GM23338 (cell line): ENCODE measurements at regions not wholly inside any gene's neighbourhood (a gene's known extent, or its start where the extent isn't known, plus 50 kb on each side); places are given as distances from the start of the nearest gene placed in this dataset.

Experiments used
- CREB1 ChIP-seq: fragments of 250-450 bp; sonication (Bioruptor Pico); IDR thresholded peaks from 2 replicates; pipeline ENCODE4 v1.5.0; 2020; ENCODE audit warnings: low read depth, mild to moderate bottlenecking, moderate library complexity
- EZH2 ChIP-seq: fragments of 200-600 bp; sonication (generic); IDR thresholded peaks from one replicate; pipeline ENCODE4 v1.8.0; 2017; ENCODE audit warnings: antibody characterized with exemption, mild to moderate bottlenecking, low read depth; ENCODE audit not compliant: unreplicated experiment
- EZH2phosphoT487 ChIP-seq: fragments of 200-600 bp; sonication (generic); IDR thresholded peaks from one replicate; pipeline ENCODE4 v1.8.1; 2018; ENCODE audit warnings: antibody characterized with exemption; ENCODE audit not compliant: unreplicated experiment
- JUNB ChIP-seq: IDR thresholded peaks from one replicate; pipeline ENCODE4 v1.6.1; 2016; ENCODE audit warnings: antibody characterized with exemption; ENCODE audit not compliant: unreplicated experiment
- POLR2AphosphoS5 ChIP-seq: IDR thresholded peaks from 2 replicates; pipeline ENCODE4 v1.6.1; 2016; ENCODE audit warnings: antibody characterized with exemption, low read depth
- STAT1 ChIP-seq: IDR thresholded peaks from one replicate; pipeline ENCODE4 v1.6.1; 2016; ENCODE audit warnings: antibody characterized with exemption; ENCODE audit not compliant: unreplicated experiment
- ZNF114 ChIP-seq: fragments of 250-450 bp; sonication (Bioruptor Pico); IDR thresholded peaks from 2 replicates; pipeline ENCODE4 v1.5.0; 2020; ENCODE audit warnings: mild to moderate bottlenecking, moderate library complexity
- ZNF331 ChIP-seq: fragments of 250-450 bp; sonication (Bioruptor Pico); IDR thresholded peaks from 2 replicates; pipeline ENCODE4 v1.5.0; 2020; ENCODE audit warnings: low read depth, mild to moderate bottlenecking, moderate library complexity
- TF ChIP-seq, protein P1 (sequence below), 2 experiments: fragments of 200-600 bp in 1 of 2; sonication (generic) in 1 of 2; conservative IDR thresholded peaks; 2 replicates each; pipeline versions ENCODE4 v1.5.1 to v1.6.1; 2016 to 2017; ENCODE audit warnings: antibody characterized with exemption in 2 of 2, low read depth in 2 of 2, mild to moderate bottlenecking in 2 of 2, moderate library complexity in 1 of 2
- TF ChIP-seq, protein P2 (sequence below): IDR thresholded peaks from one replicate; pipeline ENCODE4 v1.6.1; 2018; ENCODE audit warnings: antibody characterized with exemption; ENCODE audit not compliant: unreplicated experiment
- TF ChIP-seq, protein P3 (sequence below): IDR thresholded peaks from 2 replicates; pipeline ENCODE4 v1.6.1; 2016; ENCODE audit warnings: antibody characterized with exemption
- TF ChIP-seq, protein P4 (sequence below): fragments of 250-450 bp; sonication (Bioruptor Pico); IDR thresholded peaks from 2 replicates; pipeline ENCODE4 v1.5.0; 2020; ENCODE audit warnings: mild to moderate bottlenecking, moderate library complexity

DNA sequence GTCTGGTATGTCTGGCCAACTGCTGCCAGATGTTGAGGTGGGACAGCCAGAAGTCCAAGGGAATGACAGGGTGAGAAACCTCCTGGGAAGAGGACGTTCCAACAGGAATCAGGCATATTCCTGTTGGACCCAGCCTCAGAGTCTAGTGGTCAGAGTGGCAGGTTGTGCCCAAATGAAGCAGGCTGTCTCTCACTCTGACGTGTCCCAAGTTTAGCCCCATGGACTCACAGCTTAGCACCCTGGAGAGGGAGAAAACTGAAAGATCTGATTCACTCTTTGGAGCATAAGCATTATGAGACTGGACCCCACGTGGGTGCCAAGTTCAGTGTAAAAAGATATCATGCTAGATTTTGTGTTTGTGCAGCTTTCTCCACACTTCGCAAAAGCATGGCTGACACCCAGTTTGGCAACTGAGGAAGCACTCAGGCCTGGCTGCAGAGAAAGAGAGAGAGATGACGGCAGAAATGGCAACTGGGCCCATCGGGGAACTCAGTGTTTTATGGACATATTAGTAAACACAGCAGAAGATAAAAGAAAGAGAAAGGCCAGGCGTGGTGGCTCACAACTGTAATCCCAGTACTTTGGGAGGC, 88.2 kb upstream of the LMCD1 start:
- TF ChIP-seq CREB1 (CRISPR knock-in tag) (no peak), EZH2 (no peak), POLR2AphosphoS5 (no peak), JUNB (no peak), EZH2phosphoT487 (no peak), ZNF331 (CRISPR knock-in tag) (no peak), STAT1 (no peak), ZNF114 (CRISPR knock-in tag) (no peak)
- TF ChIP-seq, protein P1, sequence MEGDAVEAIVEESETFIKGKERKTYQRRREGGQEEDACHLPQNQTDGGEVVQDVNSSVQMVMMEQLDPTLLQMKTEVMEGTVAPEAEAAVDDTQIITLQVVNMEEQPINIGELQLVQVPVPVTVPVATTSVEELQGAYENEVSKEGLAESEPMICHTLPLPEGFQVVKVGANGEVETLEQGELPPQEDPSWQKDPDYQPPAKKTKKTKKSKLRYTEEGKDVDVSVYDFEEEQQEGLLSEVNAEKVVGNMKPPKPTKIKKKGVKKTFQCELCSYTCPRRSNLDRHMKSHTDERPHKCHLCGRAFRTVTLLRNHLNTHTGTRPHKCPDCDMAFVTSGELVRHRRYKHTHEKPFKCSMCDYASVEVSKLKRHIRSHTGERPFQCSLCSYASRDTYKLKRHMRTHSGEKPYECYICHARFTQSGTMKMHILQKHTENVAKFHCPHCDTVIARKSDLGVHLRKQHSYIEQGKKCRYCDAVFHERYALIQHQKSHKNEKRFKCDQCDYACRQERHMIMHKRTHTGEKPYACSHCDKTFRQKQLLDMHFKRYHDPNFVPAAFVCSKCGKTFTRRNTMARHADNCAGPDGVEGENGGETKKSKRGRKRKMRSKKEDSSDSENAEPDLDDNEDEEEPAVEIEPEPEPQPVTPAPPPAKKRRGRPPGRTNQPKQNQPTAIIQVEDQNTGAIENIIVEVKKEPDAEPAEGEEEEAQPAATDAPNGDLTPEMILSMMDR (conservative IDR thresholded peaks at IDR 0.05; ENCODE audit: low read depth in 2 of 2), result no peak
- TF ChIP-seq, protein P2, sequence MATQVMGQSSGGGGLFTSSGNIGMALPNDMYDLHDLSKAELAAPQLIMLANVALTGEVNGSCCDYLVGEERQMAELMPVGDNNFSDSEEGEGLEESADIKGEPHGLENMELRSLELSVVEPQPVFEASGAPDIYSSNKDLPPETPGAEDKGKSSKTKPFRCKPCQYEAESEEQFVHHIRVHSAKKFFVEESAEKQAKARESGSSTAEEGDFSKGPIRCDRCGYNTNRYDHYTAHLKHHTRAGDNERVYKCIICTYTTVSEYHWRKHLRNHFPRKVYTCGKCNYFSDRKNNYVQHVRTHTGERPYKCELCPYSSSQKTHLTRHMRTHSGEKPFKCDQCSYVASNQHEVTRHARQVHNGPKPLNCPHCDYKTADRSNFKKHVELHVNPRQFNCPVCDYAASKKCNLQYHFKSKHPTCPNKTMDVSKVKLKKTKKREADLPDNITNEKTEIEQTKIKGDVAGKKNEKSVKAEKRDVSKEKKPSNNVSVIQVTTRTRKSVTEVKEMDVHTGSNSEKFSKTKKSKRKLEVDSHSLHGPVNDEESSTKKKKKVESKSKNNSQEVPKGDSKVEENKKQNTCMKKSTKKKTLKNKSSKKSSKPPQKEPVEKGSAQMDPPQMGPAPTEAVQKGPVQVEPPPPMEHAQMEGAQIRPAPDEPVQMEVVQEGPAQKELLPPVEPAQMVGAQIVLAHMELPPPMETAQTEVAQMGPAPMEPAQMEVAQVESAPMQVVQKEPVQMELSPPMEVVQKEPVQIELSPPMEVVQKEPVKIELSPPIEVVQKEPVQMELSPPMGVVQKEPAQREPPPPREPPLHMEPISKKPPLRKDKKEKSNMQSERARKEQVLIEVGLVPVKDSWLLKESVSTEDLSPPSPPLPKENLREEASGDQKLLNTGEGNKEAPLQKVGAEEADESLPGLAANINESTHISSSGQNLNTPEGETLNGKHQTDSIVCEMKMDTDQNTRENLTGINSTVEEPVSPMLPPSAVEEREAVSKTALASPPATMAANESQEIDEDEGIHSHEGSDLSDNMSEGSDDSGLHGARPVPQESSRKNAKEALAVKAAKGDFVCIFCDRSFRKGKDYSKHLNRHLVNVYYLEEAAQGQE, result no peak
- TF ChIP-seq, protein P3, sequence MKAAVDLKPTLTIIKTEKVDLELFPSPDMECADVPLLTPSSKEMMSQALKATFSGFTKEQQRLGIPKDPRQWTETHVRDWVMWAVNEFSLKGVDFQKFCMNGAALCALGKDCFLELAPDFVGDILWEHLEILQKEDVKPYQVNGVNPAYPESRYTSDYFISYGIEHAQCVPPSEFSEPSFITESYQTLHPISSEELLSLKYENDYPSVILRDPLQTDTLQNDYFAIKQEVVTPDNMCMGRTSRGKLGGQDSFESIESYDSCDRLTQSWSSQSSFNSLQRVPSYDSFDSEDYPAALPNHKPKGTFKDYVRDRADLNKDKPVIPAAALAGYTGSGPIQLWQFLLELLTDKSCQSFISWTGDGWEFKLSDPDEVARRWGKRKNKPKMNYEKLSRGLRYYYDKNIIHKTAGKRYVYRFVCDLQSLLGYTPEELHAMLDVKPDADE, result no peak
- TF ChIP-seq, protein P4, sequence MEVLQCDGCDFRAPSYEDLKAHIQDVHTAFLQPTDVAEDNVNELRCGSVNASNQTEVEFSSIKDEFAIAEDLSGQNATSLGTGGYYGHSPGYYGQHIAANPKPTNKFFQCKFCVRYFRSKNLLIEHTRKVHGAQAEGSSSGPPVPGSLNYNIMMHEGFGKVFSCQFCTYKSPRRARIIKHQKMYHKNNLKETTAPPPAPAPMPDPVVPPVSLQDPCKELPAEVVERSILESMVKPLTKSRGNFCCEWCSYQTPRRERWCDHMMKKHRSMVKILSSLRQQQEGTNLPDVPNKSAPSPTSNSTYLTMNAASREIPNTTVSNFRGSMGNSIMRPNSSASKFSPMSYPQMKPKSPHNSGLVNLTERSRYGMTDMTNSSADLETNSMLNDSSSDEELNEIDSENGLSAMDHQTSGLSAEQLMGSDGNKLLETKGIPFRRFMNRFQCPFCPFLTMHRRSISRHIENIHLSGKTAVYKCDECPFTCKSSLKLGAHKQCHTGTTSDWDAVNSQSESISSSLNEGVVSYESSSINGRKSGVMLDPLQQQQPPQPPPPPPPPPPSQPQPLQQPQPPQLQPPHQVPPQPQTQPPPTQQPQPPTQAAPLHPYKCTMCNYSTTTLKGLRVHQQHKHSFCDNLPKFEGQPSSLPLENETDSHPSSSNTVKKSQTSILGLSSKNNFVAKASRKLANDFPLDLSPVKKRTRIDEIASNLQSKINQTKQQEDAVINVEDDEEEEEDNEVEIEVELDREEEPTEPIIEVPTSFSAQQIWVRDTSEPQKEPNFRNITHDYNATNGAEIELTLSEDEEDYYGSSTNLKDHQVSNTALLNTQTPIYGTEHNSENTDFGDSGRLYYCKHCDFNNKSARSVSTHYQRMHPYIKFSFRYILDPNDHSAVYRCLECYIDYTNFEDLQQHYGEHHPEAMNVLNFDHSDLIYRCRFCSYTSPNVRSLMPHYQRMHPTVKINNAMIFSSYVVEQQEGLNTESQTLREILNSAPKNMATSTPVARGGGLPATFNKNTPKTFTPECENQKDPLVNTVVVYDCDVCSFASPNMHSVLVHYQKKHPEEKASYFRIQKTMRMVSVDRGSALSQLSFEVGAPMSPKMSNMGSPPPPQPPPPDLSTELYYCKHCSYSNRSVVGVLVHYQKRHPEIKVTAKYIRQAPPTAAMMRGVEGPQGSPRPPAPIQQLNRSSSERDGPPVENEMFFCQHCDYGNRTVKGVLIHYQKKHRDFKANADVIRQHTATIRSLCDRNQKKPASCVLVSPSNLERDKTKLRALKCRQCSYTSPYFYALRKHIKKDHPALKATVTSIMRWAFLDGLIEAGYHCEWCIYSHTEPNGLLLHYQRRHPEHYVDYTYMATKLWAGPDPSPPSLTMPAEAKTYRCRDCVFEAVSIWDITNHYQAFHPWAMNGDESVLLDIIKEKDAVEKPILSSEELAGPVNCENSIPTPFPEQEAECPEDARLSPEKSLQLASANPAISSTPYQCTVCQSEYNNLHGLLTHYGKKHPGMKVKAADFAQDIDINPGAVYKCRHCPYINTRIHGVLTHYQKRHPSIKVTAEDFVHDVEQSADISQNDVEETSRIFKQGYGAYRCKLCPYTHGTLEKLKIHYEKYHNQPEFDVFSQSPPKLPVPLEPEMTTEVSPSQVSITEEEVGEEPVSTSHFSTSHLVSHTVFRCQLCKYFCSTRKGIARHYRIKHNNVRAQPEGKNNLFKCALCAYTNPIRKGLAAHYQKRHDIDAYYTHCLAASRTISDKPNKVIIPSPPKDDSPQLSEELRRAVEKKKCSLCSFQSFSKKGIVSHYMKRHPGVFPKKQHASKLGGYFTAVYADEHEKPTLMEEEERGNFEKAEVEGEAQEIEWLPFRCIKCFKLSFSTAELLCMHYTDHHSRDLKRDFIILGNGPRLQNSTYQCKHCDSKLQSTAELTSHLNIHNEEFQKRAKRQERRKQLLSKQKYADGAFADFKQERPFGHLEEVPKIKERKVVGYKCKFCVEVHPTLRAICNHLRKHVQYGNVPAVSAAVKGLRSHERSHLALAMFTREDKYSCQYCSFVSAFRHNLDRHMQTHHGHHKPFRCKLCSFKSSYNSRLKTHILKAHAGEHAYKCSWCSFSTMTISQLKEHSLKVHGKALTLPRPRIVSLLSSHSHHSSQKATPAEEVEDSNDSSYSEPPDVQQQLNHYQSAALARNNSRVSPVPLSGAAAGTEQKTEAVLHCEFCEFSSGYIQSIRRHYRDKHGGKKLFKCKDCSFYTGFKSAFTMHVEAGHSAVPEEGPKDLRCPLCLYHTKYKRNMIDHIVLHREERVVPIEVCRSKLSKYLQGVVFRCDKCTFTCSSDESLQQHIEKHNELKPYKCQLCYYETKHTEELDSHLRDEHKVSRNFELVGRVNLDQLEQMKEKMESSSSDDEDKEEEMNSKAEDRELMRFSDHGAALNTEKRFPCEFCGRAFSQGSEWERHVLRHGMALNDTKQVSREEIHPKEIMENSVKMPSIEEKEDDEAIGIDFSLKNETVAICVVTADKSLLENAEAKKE (CRISPR knock-in tag), result no peak
